Testis (tissue), 2 donors: ENCODE measurements at regions not wholly inside any gene's neighbourhood (a gene's known extent, or its start where the extent isn't known, plus 50 kb on each side); places are given as distances from the start of the nearest gene placed in this dataset.

ENCODE experiments used
- CTCF ChIP-seq, 3 experiments: fragments of 450-650 bp in 2 of 3; fragments of 200-600 bp in 1 of 3; sonication (generic) in 1 of 3; IDR thresholded peaks; one replicate each; pipeline ENCODE4 v1.5.1; 2016 to 2019; ENCODE audit warnings: antibody characterized with exemption in 3 of 3, mild to moderate bottlenecking in 2 of 3, moderate library complexity in 1 of 3
- POLR2A ChIP-seq: fragments of 450-650 bp; IDR thresholded peaks from one replicate; pipeline ENCODE4 v1.6.1; 2017; ENCODE audit warnings: antibody characterized with exemption, mild to moderate bottlenecking, moderate library complexity

GRCh38 chr15:62279041-62279440 is 114.0 kb upstream of the C2CD4B start:
- TF ChIP-seq CTCF (IDR thresholded peaks at IDR 0.05): no peak
- no peak for TF ChIP-seq POLR2A
